ENCODE measurements at regions not wholly inside any gene's neighbourhood (a gene's known extent, or its start where the extent isn't known, plus 50 kb on each side); places are given as distances from the start of the nearest gene placed in this dataset.

- in situ Hi-C loops (cut with MboI), result no loop called here
- TF ChIP-seq EZH2 (IDR thresholded peaks at IDR 0.05; ENCODE audit: insufficient read depth, poor library complexity, severe bottlenecking), result no peak
- no peak for TF ChIP-seq EZH2phosphoT487 (IDR thresholded peaks at IDR 0.05; ENCODE audit: insufficient read depth, low read depth)
- H3K4me3 ChIP-seq, result no peak overlapping the region
Observed at GRCh38 chr5:6321078-6321477, 57.3 kb downstream of the MED10 start.

GRCh38 chr5:6319116-6319515 lies 59.2 kb downstream of the MED10 start:
- no peaks in the 10 kb centered on the region for H3K27me3 ChIP-seq (replicated peaks; ENCODE audit: insufficient read depth)
- no peak overlapping the region for H3K4me3 ChIP-seq
- no peak overlapping the region for H3K4me2 ChIP-seq (ENCODE audit: unreplicated experiment)
- TF ChIP-seq EZH2 (IDR thresholded peaks at IDR 0.05; ENCODE audit: insufficient read depth, poor library complexity, severe bottlenecking), result no peak
- TF ChIP-seq EZH2phosphoT487 (IDR thresholded peaks at IDR 0.05; ENCODE audit: insufficient read depth, low read depth), result no peak
- 39 to 44% methylated on average over 8 of the region's 8 CpGs for WGBS, 2 experiments (ENCODE audit: low coverage in 1 of 2, low lambda C conversion rate in 2 of 2, missing lambda C conversion rate in 2 of 2)
- no peaks in the 10 kb centered on the region for H3K9me3 ChIP-seq (ENCODE audit: low read depth)
- H3K9me2 ChIP-seq (ENCODE audit: insufficient read depth), result no peaks in the 10 kb centered on the region
- no peaks in the 10 kb centered on the region for H4K20me1 ChIP-seq (ENCODE audit: insufficient read depth)
- no peaks in the 10 kb centered on the region for H3K79me2 ChIP-seq (ENCODE audit: insufficient read depth)
- no peak overlapping the region for H3K9ac ChIP-seq
- H3K27ac ChIP-seq, result no peak overlapping the region
- H3F3A ChIP-seq (ENCODE audit: insufficient read depth), result no peaks in the 10 kb centered on the region
- no peaks in the 10 kb centered on the region for H3K36me3 ChIP-seq (ENCODE audit: low read depth)
- in situ Hi-C loops (cut with MboI), result no loop called here
- no peak overlapping the region for H2AFZ ChIP-seq
- no peak for DNase-seq
- no peaks in the 10 kb centered on the region for H3K4me1 ChIP-seq (ENCODE audit: insufficient read depth)

More at GRCh38 chr5:6321078-6321477, 57.3 kb downstream of the MED10 start:
- H3K27ac ChIP-seq, result no peak overlapping the region
- no peaks in the 10 kb centered on the region for H4K20me1 ChIP-seq (ENCODE audit: insufficient read depth)
- no peaks in the 10 kb centered on the region for H3K36me3 ChIP-seq (ENCODE audit: low read depth)
- no peak overlapping the region for H3K9ac ChIP-seq
- H3K27me3 ChIP-seq (replicated peaks; ENCODE audit: insufficient read depth), result no peaks in the 10 kb centered on the region
- H3K79me2 ChIP-seq (ENCODE audit: insufficient read depth), result no peaks in the 10 kb centered on the region
- no peaks in the 10 kb centered on the region for H3K9me2 ChIP-seq (ENCODE audit: insufficient read depth)
- 0 to 6% methylated on average over 1 of the region's 1 CpG for WGBS, 2 experiments (ENCODE audit: low coverage in 1 of 2, low lambda C conversion rate in 2 of 2, missing lambda C conversion rate in 2 of 2)
- no peaks in the 10 kb centered on the region for H3K9me3 ChIP-seq (ENCODE audit: low read depth)
- no peaks in the 10 kb centered on the region for H3K4me1 ChIP-seq (ENCODE audit: insufficient read depth)
- no peak for DNase-seq
- H2AFZ ChIP-seq, result no peak overlapping the region
- no peaks in the 10 kb centered on the region for H3F3A ChIP-seq (ENCODE audit: insufficient read depth)
- no peak overlapping the region for H3K4me2 ChIP-seq (ENCODE audit: unreplicated experiment)

GRCh38 chr5:6317116-6317798 lies 61.1 kb downstream of the MED10 start:
- Histone ChIP-seq H3K4me3 (no peak overlapping the region), H3K4me1 (ENCODE audit: insufficient read depth) (no peaks in the 10 kb centered on the region), H3K27ac (no peak overlapping the region), H3K9me3 (ENCODE audit: low read depth) (no peaks in the 10 kb centered on the region), H3K27me3 (replicated peaks; ENCODE audit: insufficient read depth) (no peaks in the 10 kb centered on the region), H3K4me2 (ENCODE audit: unreplicated experiment) (no peak overlapping the region), H3K36me3 (ENCODE audit: low read depth) (no peaks in the 10 kb centered on the region), H4K20me1 (ENCODE audit: insufficient read depth) (no peaks in the 10 kb centered on the region), H3K9ac (no peak overlapping the region), H2AFZ (no peak overlapping the region), H3K9me2 (ENCODE audit: insufficient read depth) (no peaks in the 10 kb centered on the region), H3K79me2 (ENCODE audit: insufficient read depth) (no peaks in the 10 kb centered on the region), H3F3A (ENCODE audit: insufficient read depth) (no peaks in the 10 kb centered on the region)
- 17% methylated on average over 4 of the region's 4 CpGs for WGBS, 2 experiments (ENCODE audit: low coverage in 1 of 2, low lambda C conversion rate in 2 of 2, missing lambda C conversion rate in 2 of 2)
- in situ Hi-C loops (cut with MboI), result no loop called here
- no peak for DNase-seq
- TF ChIP-seq EZH2phosphoT487 (IDR thresholded peaks at IDR 0.05; ENCODE audit: insufficient read depth, low read depth), result no peak
- TF ChIP-seq EZH2 (IDR thresholded peaks at IDR 0.05; ENCODE audit: insufficient read depth, poor library complexity, severe bottlenecking), result no peak

- Histone ChIP-seq H3K27me3 (replicated peaks; ENCODE audit: insufficient read depth) (no peaks in the 10 kb centered on the region), H3K4me1 (ENCODE audit: insufficient read depth) (no peaks in the 10 kb centered on the region), H4K20me1 (ENCODE audit: insufficient read depth) (no peaks in the 10 kb centered on the region), H3K4me3 (no peak overlapping the region), H3K4me2 (ENCODE audit: unreplicated experiment) (no peak overlapping the region), H3F3A (ENCODE audit: insufficient read depth) (no peaks in the 10 kb centered on the region), H3K9me3 (ENCODE audit: low read depth) (no peaks in the 10 kb centered on the region), H3K79me2 (ENCODE audit: insufficient read depth) (no peaks in the 10 kb centered on the region), H3K36me3 (ENCODE audit: low read depth) (no peaks in the 10 kb centered on the region), H3K9me2 (ENCODE audit: insufficient read depth) (no peaks in the 10 kb centered on the region), H3K9ac (no peak overlapping the region), H2AFZ (no peak overlapping the region), H3K27ac (no peak overlapping the region)
- TF ChIP-seq EZH2phosphoT487 (IDR thresholded peaks at IDR 0.05; ENCODE audit: insufficient read depth, low read depth), result no peak
- no peak for TF ChIP-seq EZH2 (IDR thresholded peaks at IDR 0.05; ENCODE audit: insufficient read depth, poor library complexity, severe bottlenecking)
- 11 to 26% methylated on average over 7 of the region's 7 CpGs for WGBS, 2 experiments (ENCODE audit: low coverage in 1 of 2, low lambda C conversion rate in 2 of 2, missing lambda C conversion rate in 2 of 2)
- in situ Hi-C loops (cut with MboI), result no loop called here
- DNase-seq, result no peak
Observed at GRCh38 chr5:6315580-6315979, 62.8 kb downstream of the MED10 start.

Data from GM23248 (cell line).